HepG2 (cell line): ENCODE measurements at regions not wholly inside any gene's neighbourhood (a gene's known extent, or its start where the extent isn't known, plus 50 kb on each side); places are given as distances from the start of the nearest gene placed in this dataset.

Experiments used
- AHR ChIP-seq: IDR thresholded peaks from 2 replicates; pipeline ENCODE4 v1.6.1; 2018; ENCODE audit warnings: missing genetic modification reagents, missing compliant biosample characterization
- CENPT ChIP-seq: sonication (generic); formaldehyde crosslinking; IDR thresholded peaks from 2 replicates; pipeline ENCODE4 v1.8.0; 2022; ENCODE audit warnings: low read depth, mild to moderate bottlenecking, moderate library complexity, missing genetic modification reagents
- ESRRA ChIP-seq: sonication (generic); formaldehyde crosslinking; IDR thresholded peaks from 2 replicates; pipeline ENCODE4 v1.5.1; 2020; ENCODE audit warnings: mild to moderate bottlenecking, low read depth, missing genetic modification reagents
- MAFF ChIP-seq: IDR thresholded peaks from 2 replicates; pipeline ENCODE4 v1.6.1; 2011; ENCODE audit warnings: low read depth, low read length, improper control_type of control experiment
- POLR2G ChIP-seq: fragments of 200-400 bp; formaldehyde crosslinking; IDR thresholded peaks from 2 replicates; pipeline ENCODE4 v1.6.1; 2018; ENCODE audit warnings: mild to moderate bottlenecking, low read depth, low read length, moderate library complexity
- TBP ChIP-seq: sonication (generic); formaldehyde crosslinking; IDR thresholded peaks from 2 replicates; pipeline ENCODE4 v1.5.0; 2020; ENCODE audit warnings: missing genetic modification reagents
- TIGD3 ChIP-seq: sonication (generic); formaldehyde crosslinking; IDR thresholded peaks from 2 replicates; pipeline ENCODE4 v1.5.1; 2020; ENCODE audit warnings: mild to moderate bottlenecking, missing genetic modification reagents, borderline replicate concordance
- ZBED4 ChIP-seq: sonication (generic); formaldehyde crosslinking; IDR thresholded peaks from 2 replicates; pipeline ENCODE4 v1.4.0; 2020; ENCODE audit warnings: missing genetic modification reagents, borderline replicate concordance
- ZBTB44 ChIP-seq: sonication (generic); formaldehyde crosslinking; IDR thresholded peaks from 2 replicates; pipeline ENCODE4 v1.4.0; 2020; ENCODE audit warnings: missing genetic modification reagents
- TF ChIP-seq, protein P1 (sequence below): sonication (generic); formaldehyde crosslinking; IDR thresholded peaks from 2 replicates; pipeline ENCODE4 v1.4.0; 2020; ENCODE audit warnings: mild to moderate bottlenecking, missing genetic modification reagents
- TF ChIP-seq, protein P2 (sequence below): conservative IDR thresholded peaks from 2 replicates; pipeline ENCODE4 v1.6.1; 2018; ENCODE audit warnings: missing genetic modification reagents

GRCh38 chr2:172685467-172685866 is 50.2 kb upstream of the RAPGEF4 start (continued):
- TF ChIP-seq, protein P1, sequence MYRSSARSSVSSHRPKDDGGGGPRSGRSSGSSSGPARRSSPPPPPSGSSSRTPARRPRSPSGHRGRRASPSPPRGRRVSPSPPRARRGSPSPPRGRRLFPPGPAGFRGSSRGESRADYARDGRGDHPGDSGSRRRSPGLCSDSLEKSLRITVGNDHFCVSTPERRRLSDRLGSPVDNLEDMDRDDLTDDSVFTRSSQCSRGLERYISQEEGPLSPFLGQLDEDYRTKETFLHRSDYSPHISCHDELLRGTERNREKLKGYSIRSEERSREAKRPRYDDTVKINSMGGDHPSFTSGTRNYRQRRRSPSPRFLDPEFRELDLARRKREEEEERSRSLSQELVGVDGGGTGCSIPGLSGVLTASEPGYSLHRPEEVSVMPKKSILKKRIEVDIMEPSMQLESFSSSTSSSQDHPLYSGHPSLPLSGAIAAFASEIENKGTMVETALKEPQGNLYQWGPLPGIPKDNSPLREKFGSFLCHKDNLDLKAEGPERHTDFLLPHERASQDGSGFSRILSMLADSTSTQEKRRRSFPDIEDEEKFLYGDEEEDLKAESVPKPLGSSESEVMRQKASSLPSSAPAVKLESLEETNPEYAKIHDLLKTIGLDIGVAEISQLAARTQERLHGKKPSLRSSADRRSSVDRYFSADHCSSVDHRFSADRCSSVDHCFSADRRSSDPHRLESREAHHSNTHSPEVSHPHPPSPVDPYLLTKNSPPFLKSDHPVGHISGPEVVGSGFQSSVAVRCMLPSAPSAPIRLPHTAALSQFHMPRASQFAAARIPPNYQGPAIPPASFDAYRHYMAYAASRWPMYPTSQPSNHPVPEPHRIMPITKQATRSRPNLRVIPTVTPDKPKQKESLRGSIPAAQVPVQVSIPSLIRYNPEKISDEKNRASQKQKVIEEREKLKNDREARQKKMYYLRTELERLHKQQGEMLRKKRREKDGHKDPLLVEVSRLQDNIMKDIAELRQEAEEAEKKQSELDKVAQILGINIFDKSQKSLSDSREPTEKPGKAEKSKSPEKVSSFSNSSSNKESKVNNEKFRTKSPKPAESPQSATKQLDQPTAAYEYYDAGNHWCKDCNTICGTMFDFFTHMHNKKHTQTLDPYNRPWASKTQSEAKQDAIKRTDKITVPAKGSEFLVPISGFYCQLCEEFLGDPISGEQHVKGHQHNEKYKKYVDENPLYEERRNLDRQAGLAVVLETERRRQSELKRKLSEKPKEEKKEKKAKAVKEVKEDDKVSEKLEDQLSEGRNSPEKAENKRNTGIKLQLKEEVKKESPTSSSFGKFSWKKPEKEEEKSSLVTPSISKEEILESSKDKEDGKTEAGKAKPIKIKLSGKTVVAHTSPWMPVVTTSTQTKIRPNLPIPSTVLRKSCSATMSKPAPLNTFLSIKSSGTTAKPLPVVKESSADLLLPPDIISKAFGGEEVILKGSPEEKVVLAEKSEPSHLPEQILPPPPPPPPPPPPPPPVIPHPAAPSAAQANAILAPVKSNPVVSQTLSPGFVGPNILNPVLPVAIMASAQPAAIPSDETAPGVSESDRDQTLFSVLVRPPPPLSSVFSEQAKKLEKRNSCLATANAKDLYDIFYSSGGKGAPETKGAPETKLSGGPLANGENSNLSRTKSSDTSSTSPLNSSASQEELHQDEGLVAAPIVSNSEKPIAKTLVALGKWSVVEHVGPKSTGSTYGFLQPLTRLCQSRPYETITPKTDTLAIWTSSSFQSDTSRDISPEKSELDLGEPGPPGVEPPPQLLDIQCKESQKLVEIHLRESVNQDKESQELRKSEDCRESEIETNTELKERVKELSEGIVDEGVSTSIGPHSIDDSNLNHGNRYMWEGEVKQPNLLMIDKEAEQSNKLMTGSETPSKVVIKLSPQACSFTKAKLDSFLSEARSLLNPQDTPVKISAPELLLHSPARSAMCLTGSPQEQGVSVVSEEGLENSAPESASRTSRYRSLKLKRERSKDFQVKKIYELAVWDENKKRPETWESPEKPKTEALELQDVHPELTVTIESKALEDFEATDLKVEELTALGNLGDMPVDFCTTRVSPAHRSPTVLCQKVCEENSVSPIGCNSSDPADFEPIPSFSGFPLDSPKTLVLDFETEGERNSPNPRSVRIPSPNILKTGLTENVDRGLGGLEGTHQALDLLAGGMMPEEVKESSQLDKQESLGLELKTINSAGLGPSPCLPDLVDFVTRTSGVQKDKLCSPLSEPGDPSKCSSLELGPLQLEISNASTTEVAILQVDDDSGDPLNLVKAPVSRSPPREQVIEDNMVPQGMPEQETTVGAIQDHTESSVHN (CRISPR knock-in tag) = no peak
- TF ChIP-seq POLR2G (no peak), ESRRA (CRISPR knock-in tag) (no peak), AHR (CRISPR knock-in tag) (no peak), MAFF (peak; percentile 92), TBP (CRISPR knock-in tag) (no peak), CENPT (CRISPR knock-in tag) (no peak), TIGD3 (CRISPR knock-in tag) (no peak), ZBED4 (CRISPR knock-in tag) (no peak), ZBTB44 (no peak)
- TF ChIP-seq, protein P2, sequence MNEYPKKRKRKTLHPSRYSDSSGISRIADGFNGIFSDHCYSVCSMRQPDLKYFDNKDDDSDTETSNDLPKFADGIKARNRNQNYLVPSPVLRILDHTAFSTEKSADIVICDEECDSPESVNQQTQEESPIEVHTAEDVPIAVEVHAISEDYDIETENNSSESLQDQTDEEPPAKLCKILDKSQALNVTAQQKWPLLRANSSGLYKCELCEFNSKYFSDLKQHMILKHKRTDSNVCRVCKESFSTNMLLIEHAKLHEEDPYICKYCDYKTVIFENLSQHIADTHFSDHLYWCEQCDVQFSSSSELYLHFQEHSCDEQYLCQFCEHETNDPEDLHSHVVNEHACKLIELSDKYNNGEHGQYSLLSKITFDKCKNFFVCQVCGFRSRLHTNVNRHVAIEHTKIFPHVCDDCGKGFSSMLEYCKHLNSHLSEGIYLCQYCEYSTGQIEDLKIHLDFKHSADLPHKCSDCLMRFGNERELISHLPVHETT (CRISPR knock-in tag) = no peak
